K562 (cell line): ENCODE measurements at regions not wholly inside any gene's neighbourhood (a gene's known extent, or its start where the extent isn't known, plus 50 kb on each side); places are given as distances from the start of the nearest gene placed in this dataset.

Experiments
- ATAC-seq: fragments of 200-7000 bp; cut with Tn5 transposase; 3 replicates; pipeline ENCODE4 v1.9.1; 2020; ENCODE audit warnings: moderate library complexity
- BruUV-seq: library from RNA; stranded (reverse); fragments of 400-500 nt; replicated peaks from 2 replicates; lab custom pipeline; 2021; lab: Mats Ljungman, UMichigan
- CTCF ChIA-PET: fragments of 300-600 bp; formaldehyde crosslinking; extraction: SDS; loops from one replicate; lab custom pipeline; 2021; ENCODE audit warnings: low intra/inter-chr PET ratio; lab: Yijun Ruan, JAX
- POLR2A ChIA-PET: fragments of 300-600, 350-650 bp; sonication (Branson Sonifier 250); formaldehyde crosslinking; extraction: SDS; loops from one replicate; lab custom pipeline; 2021; ENCODE audit warnings: antibody characterized with exemption, inconsistent platforms; lab: Yijun Ruan, JAX
- DNase-seq, 4 experiments: peaks; one replicate each; pipeline versions ENCODE4 v3.0.0 to v3.0.0-alpha.2; 2011 to 2018; ENCODE audit warnings: low spot score in 3 of 4, mixed read lengths in 3 of 4; ENCODE audit errors: extremely low read depth in 1 of 4
- FAIRE-seq: peaks from 2 replicates; lab custom pipeline; 2011; peaks lifted over from hg19 to GRCh38; lab: Jason Lieb, UNC
- H2AFZ ChIP-seq: 2 replicates; pipeline ENCODE4 v1.6.0; 2011; ENCODE audit warnings: low read depth, low read length, control low read depth, inconsistent platforms
- H3K27ac ChIP-seq: fragments of 200-600 bp; 3 replicates; pipeline ENCODE4 v1.8.0; 2011; ENCODE audit warnings: low read depth, mild to moderate bottlenecking, control low read depth, inconsistent platforms, low read length, moderate library complexity, mixed read lengths; ENCODE audit errors: extremely low read depth
- H3K27me3 ChIP-seq, 2 experiments: fragments of 300-600 bp in 1 of 2; 2 replicates in 1 of 2; 3 replicates in 1 of 2; pipeline versions ENCODE4 v1.6.0 to v1.8.0; 2011; ENCODE audit warnings: inconsistent platforms in 2 of 2, low read length in 2 of 2, mild to moderate bottlenecking in 1 of 2, mixed read lengths in 1 of 2, moderate library complexity in 1 of 2; ENCODE audit not compliant: control insufficient read depth in 2 of 2, insufficient read depth in 2 of 2
- H3K36me3 ChIP-seq: fragments of 300-600 bp; 3 replicates; pipeline ENCODE4 v1.8.0; 2011; ENCODE audit warnings: mild to moderate bottlenecking, low read length, inconsistent platforms; ENCODE audit not compliant: control insufficient read depth, insufficient read depth
- H3K4me1 ChIP-seq, 2 experiments: fragments of 200-600 bp in 1 of 2; replicated peaks in 1 of 2; 2 replicates in 1 of 2; 3 replicates in 1 of 2; pipeline versions ENCODE4 v1.5.1 to v1.8.0; 2011; ENCODE audit warnings: inconsistent platforms in 2 of 2, low read length in 2 of 2, mild to moderate bottlenecking in 1 of 2, mixed read lengths in 1 of 2, moderate library complexity in 1 of 2; ENCODE audit not compliant: control insufficient read depth in 2 of 2, insufficient read depth in 2 of 2
- H3K4me2 ChIP-seq: 2 replicates; pipeline ENCODE4 v1.6.1; 2011; ENCODE audit warnings: low read length, control low read depth, inconsistent platforms, mixed read lengths; ENCODE audit not compliant: insufficient read depth
- H3K4me3 ChIP-seq: fragments of 200-600 bp; sonication (generic), shearing (Covaris generic); 2 replicates; pipeline ENCODE4 v1.5.1; 2016; ENCODE audit warnings: control low read depth, inconsistent platforms
- H3K79me2 ChIP-seq: fragments of 200-600 bp; 3 replicates; pipeline ENCODE4 v1.8.0; 2011; ENCODE audit warnings: low read length, inconsistent platforms; ENCODE audit not compliant: control insufficient read depth, insufficient read depth
- H3K9ac ChIP-seq, 2 experiments: 2 replicates each; pipeline versions ENCODE4 v1.6.0 to v1.6.1; 2011; ENCODE audit warnings: low read depth in 2 of 2, low read length in 2 of 2, control low read depth in 1 of 2, inconsistent platforms in 1 of 2, mild to moderate bottlenecking in 1 of 2, mixed read lengths in 1 of 2; ENCODE audit not compliant: insufficient read depth in 1 of 2
- H3K9me1 ChIP-seq: one replicate; pipeline ENCODE4 v1.6.0; 2011; ENCODE audit warnings: inconsistent platforms, mild to moderate bottlenecking, low read length, moderate library complexity; ENCODE audit not compliant: control insufficient read depth, insufficient read depth
- H3K9me3 ChIP-seq: replicated peaks from 2 replicates; pipeline ENCODE4 v1.5.1; 2011; ENCODE audit warnings: low read depth, low read length, inconsistent platforms; ENCODE audit not compliant: control insufficient read depth, insufficient read depth
- H4K20me1 ChIP-seq: replicated peaks from 2 replicates; pipeline ENCODE4 v1.6.1; 2011; ENCODE audit warnings: low read length, inconsistent platforms, mixed read lengths; ENCODE audit not compliant: control insufficient read depth, insufficient read depth
- CBFB ChIP-seq: sonication (generic); formaldehyde crosslinking; IDR thresholded peaks from 2 replicates; pipeline ENCODE4 v1.4.0; 2020; ENCODE audit warnings: mild to moderate bottlenecking, missing genetic modification reagents
- CHCHD3 ChIP-seq: fragments of 250-450 bp; sonication (Bioruptor Pico); IDR thresholded peaks from 2 replicates; pipeline ENCODE4 v2.1.2; 2022; ENCODE audit warnings: mild to moderate bottlenecking
- HOMEZ ChIP-seq: fragments of 250-450 bp; sonication (Bioruptor Pico); IDR thresholded peaks from 2 replicates; pipeline ENCODE4 v1.4.0; 2020; ENCODE audit warnings: mild to moderate bottlenecking, moderate library complexity
- RBM15 ChIP-seq: fragments of 200-400 bp; formaldehyde crosslinking; IDR thresholded peaks from 2 replicates; pipeline ENCODE4 v1.6.1; 2018; ENCODE audit warnings: mild to moderate bottlenecking, low read length, moderate library complexity; ENCODE audit not compliant: insufficient read depth
- SMAD2 ChIP-seq: fragments of 150-350 bp; IDR thresholded peaks from 2 replicates; pipeline ENCODE4 v1.6.1; 2014; ENCODE audit warnings: low read depth, mild to moderate bottlenecking, low read length
- WGBS: fragments of 100-300 bp; shearing (Covaris generic); methylation state at CpG from one replicate; pipeline ENCODE4 v1.1.6; 2016; ENCODE audit warnings: low coverage, mixed read lengths; ENCODE audit not compliant: insufficient coverage; ENCODE audit errors: missing lambda C conversion rate; 5-methylcytosine and 5-hydroxymethylcytosine counted together
- in situ Hi-C: fragments of 300-500 bp; cut with MboI; formaldehyde crosslinking; loops from 4 replicates; pipeline ENCODE4 v1.15.0; 2018; ENCODE audit warnings: inconsistent platforms, mixed read lengths
- intact Hi-C: fragments of 100-400 bp; cut with micrococcal nuclease; formaldehyde crosslinking; loops from 2 replicates; pipeline ENCODE4 v1.14.2; 2022

GRCh38 chr1:157249739-157250138, 111.5 kb upstream of the ETV3 start:
- FAIRE-seq (no peak), ATAC-seq (no peak), DNase-seq (no peak)
- no peak overlapping the region for H3K9ac ChIP-seq
- peaks cover 4% of the 10 kb centered on the region; the same call in 1 of the 2 replicates for H3K9me3 ChIP-seq
- 67% methylated on average over 1 of the region's 1 CpG for WGBS
- H3K4me2 ChIP-seq = no peak overlapping the region
- H3K79me2 ChIP-seq = no peaks in the 10 kb centered on the region
- ChIA-PET POLR2A (interaction anchor here (1.3 kb wide), 1 partner anchor 15 kb away, joined by 3 read pairs; no protein-coding TSS in a partner anchor), CTCF (no interaction called here)
- TF ChIP-seq RBM15 = no peak
- no peak for TF ChIP-seq SMAD2
- no peak for TF ChIP-seq HOMEZ (CRISPR knock-in tag)
- no peak for TF ChIP-seq CHCHD3 (CRISPR knock-in tag)
- no peak for TF ChIP-seq CBFB (CRISPR knock-in tag)
- H3K4me3 ChIP-seq = no peak overlapping the region
- no peaks in the 10 kb centered on the region for H3K9me1 ChIP-seq
- H3K36me3 ChIP-seq = no peaks in the 10 kb centered on the region
- in situ Hi-C loops (no loop called here), intact Hi-C loops (no loop called here)
- H3K27me3 ChIP-seq = peaks cover 0 to 4% of the 10 kb centered on the region in 2 experiments; a peak in 1 of 5 replicates
- H2AFZ ChIP-seq = no peak overlapping the region
- H3K4me1 ChIP-seq = no peaks in the 10 kb centered on the region; a peak in 1 of 5 replicates
- H4K20me1 ChIP-seq = no peaks in the 10 kb centered on the region
- no peak overlapping the region for H3K27ac ChIP-seq
- BruUV-seq = no TSS peak
